Bronchial epithelial cell (primary cell): ENCODE measurements at regions not wholly inside any gene's neighbourhood (a gene's known extent, or its start where the extent isn't known, plus 50 kb on each side); places are given as distances from the start of the nearest gene placed in this dataset.

Source experiments
- DNase-seq: peaks from one replicate; pipeline ENCODE4 v3.0.0-alpha.2; 2010; ENCODE audit warnings: low read depth
- FAIRE-seq: peaks from 2 replicates; lab custom pipeline; 2011; peaks lifted over from hg19 to GRCh38; lab: Jason Lieb, UNC
- H3K27me3 ChIP-seq: 2 replicates; pipeline ENCODE4 v1.5.1; 2011; ENCODE audit warnings: low read length; ENCODE audit not compliant: control insufficient read depth, insufficient read depth
- H3K36me3 ChIP-seq: 2 replicates; pipeline ENCODE4 v1.5.1; 2011; ENCODE audit warnings: low read length; ENCODE audit not compliant: control insufficient read depth, insufficient read depth
- H3K4me3 ChIP-seq: 2 replicates; pipeline ENCODE4 v1.5.1; 2011; ENCODE audit warnings: mild to moderate bottlenecking, low read depth, low read length, control low read depth
- TF ChIP-seq, protein P1 (sequence below): IDR thresholded peaks from 2 replicates; pipeline ENCODE4 v1.5.1; 2011; ENCODE audit warnings: mild to moderate bottlenecking, moderate library complexity, low read length, control low read depth, inconsistent platforms; ENCODE audit not compliant: insufficient read depth, severe bottlenecking

DNA sequence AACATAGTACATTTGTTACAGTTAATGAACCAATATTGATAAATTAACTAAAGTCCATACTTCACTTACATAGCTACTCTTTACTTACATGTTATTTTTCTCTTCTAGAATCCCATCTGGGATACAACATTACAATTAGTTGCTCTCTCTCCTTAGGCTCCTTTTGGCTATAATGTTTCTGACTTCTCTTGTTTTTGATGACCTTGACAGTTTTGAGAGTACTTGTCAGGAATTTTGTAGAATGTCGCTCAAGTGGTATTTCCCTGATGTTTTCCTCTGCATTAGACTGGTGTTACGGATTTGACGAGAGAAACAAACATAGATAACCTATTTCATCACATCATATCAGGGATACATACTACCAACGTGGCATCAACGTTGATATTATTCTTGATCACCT, 925.4 kb upstream of the TMPRSS15 start:
- DNase-seq, result no peak
- no peak for FAIRE-seq
- H3K27me3 ChIP-seq, result no peaks in the 10 kb centered on the region
- H3K36me3 ChIP-seq, result no peaks in the 10 kb centered on the region
- TF ChIP-seq, protein P1, sequence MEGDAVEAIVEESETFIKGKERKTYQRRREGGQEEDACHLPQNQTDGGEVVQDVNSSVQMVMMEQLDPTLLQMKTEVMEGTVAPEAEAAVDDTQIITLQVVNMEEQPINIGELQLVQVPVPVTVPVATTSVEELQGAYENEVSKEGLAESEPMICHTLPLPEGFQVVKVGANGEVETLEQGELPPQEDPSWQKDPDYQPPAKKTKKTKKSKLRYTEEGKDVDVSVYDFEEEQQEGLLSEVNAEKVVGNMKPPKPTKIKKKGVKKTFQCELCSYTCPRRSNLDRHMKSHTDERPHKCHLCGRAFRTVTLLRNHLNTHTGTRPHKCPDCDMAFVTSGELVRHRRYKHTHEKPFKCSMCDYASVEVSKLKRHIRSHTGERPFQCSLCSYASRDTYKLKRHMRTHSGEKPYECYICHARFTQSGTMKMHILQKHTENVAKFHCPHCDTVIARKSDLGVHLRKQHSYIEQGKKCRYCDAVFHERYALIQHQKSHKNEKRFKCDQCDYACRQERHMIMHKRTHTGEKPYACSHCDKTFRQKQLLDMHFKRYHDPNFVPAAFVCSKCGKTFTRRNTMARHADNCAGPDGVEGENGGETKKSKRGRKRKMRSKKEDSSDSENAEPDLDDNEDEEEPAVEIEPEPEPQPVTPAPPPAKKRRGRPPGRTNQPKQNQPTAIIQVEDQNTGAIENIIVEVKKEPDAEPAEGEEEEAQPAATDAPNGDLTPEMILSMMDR, result no peak
- H3K4me3 ChIP-seq, result no peak overlapping the region

DNA sequence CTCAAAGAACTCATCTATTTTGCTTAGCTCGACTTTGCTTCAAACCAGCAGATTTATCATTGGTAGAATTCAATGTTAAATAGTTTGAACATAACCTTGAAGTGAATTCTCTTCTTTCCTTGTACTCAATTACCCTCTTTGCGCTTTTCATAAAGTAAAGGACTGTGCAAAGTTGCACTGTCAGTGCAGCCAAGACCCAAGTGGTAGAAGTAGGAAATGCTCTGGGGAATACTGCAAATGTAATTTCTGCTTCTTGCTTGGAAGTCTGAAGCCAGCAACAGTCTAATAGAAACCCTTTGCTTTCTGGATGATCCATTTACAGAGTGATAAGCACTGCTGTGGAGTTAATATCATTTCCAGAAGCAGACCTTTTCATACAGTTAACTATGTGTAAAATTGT, 936.7 kb upstream of the TMPRSS15 start:
- FAIRE-seq (no peak), DNase-seq (no peak)
- H3K27me3 ChIP-seq, result no peaks in the 10 kb centered on the region
- TF ChIP-seq, protein P1, result no peak
- no peak overlapping the region for H3K4me3 ChIP-seq
- H3K36me3 ChIP-seq, result no peaks in the 10 kb centered on the region

DNA sequence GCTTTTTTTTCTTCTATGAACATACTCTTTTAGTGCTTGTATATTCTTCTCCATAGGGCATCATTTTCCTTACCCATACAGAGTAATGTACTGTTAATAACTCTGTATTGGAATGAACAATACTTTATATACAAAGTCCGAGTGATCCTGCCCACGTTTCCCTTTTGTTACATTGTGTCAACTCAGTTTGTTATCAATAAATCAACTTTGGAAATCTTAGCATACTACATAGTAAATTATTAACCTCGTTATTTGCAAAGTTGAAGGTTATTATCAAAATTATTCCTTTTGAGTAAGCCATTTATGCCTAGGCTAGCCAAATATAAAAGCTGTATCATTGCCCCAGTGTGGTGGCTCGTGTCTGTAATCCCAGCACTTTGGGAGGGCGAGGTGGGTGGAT, 937.4 kb upstream of the TMPRSS15 start:
- DNase-seq (no peak), FAIRE-seq (no peak)
- Histone ChIP-seq H3K27me3 (no peaks in the 10 kb centered on the region), H3K36me3 (no peaks in the 10 kb centered on the region), H3K4me3 (no peak overlapping the region)
- TF ChIP-seq, protein P1, result no peak

DNA sequence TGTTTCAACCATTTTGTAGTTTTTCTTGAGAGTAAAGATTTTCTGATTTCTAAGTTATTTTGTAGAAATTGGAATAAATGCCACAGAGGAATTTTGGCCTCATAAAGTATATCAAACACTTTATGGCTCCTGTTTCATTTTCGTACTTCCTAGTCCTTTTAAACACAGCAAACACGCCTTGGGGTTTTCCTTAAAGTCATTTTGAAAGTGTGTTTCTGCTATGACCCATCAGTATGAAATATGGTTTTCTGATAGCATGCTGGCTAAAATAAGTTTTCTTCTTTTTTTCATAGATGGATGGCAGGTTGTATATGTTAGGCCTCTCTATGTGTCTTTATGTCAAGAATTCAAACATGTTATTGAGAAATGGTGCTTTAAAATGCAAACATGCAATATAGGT, 940.1 kb upstream of the TMPRSS15 start:
- no peak for FAIRE-seq
- DNase-seq, result no peak
- H3K27me3 ChIP-seq, result no peaks in the 10 kb centered on the region
- TF ChIP-seq, protein P1, result no peak
- H3K4me3 ChIP-seq, result no peak overlapping the region
- H3K36me3 ChIP-seq, result no peaks in the 10 kb centered on the region

DNA sequence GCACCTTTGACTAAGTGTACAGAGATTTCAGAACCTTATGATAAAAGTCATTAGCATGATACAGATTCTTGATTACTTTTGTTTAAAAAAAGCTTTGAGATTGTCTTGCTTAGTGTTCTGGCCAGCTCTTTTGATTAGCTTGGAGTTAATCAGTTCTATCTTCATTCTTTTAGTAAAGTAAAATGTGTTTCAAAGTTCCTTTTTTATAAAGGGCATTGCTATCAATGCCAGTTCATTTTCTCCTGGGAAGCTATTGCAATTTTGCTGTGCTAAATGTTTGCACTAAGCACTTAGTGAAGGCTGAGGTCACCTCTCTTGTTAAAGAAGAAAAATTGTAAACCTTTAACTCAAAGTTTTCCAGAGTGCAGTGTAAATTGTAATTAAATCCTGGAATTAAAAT, 946.7 kb upstream of the TMPRSS15 start:
- Histone ChIP-seq H3K27me3 (no peaks in the 10 kb centered on the region), H3K4me3 (no peak overlapping the region), H3K36me3 (no peaks in the 10 kb centered on the region)
- FAIRE-seq (no peak), DNase-seq (no peak)
- TF ChIP-seq, protein P1, result no peak

DNA sequence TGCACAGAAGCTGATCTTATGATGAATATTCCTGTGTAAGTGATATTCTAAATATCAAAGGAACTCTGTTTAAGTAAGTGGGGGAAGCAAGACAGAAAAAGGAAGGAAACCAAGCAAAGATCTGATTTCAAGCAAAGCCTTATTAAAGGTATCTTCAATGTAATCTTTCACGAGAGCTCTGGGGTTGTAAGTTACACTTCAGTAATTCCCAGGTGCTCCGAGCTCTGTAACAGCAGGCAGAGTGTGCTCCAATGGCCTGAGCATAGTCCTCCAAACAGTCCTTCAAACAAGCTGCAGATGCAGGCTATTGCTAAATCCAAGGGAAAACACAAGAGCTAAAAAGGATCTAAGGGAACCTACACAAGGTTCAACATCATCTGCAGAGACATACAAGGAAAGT, 949.7 kb upstream of the TMPRSS15 start:
- Histone ChIP-seq H3K36me3 (no peaks in the 10 kb centered on the region), H3K4me3 (no peak overlapping the region), H3K27me3 (no peaks in the 10 kb centered on the region)
- TF ChIP-seq, protein P1, result no peak
- no peak for FAIRE-seq
- no peak for DNase-seq
